ENCODE measurements at regions not wholly inside any gene's neighbourhood (a gene's known extent, or its start where the extent isn't known, plus 50 kb on each side); places are given as distances from the start of the nearest gene placed in this dataset.

GRCh38 chr3:68139897-68140296 lies 485.5 kb upstream of the SUCLG2 start:
- DNase-seq, result no peak

GRCh38 chr3:68136411-68136810 lies 482.0 kb upstream of the SUCLG2 start:
- DNase-seq, result no peak

- DNase-seq, result no peak
These were observed 480.7 kb upstream of the SUCLG2 start for GRCh38 chr3:68135067-68135466.

- no peak for DNase-seq
These were observed 474.7 kb upstream of the SUCLG2 start for GRCh38 chr3:68129065-68129464.

- no peak for DNase-seq
These were observed 468.8 kb upstream of the SUCLG2 start for GRCh38 chr3:68123231-68123630.

GRCh38 chr3:68121287-68121686 lies 466.9 kb upstream of the SUCLG2 start:
- no peak for DNase-seq

- DNase-seq, result no peak
These were observed 462.2 kb upstream of the SUCLG2 start for GRCh38 chr3:68116580-68116979.

GRCh38 chr3:68103811-68104210 lies 449.4 kb upstream of the SUCLG2 start:
- DNase-seq, result no peak

- no peak for DNase-seq
These were observed 436.2 kb upstream of the SUCLG2 start for GRCh38 chr3:68090571-68090970.

- DNase-seq, result no peak
These were observed 435.2 kb upstream of the SUCLG2 start for GRCh38 chr3:68089572-68090011.

GRCh38 chr3:68088636-68089035 lies 434.2 kb upstream of the SUCLG2 start:
- no peak for DNase-seq

GRCh38 chr3:68088216-68088615 lies 433.8 kb upstream of the SUCLG2 start:
- peak; percentile 40 for DNase-seq

- DNase-seq, result no peak
These were observed 417.6 kb upstream of the SUCLG2 start for GRCh38 chr3:68072062-68072461.

GRCh38 chr3:68070186-68070585 lies 415.8 kb upstream of the SUCLG2 start:
- DNase-seq, result no peak

- no peak for DNase-seq
These were observed 412.9 kb upstream of the SUCLG2 start for GRCh38 chr3:68067314-68067713.

GRCh38 chr3:68062926-68063325 lies 408.5 kb upstream of the SUCLG2 start:
- no peak for DNase-seq

- DNase-seq, result no peak
These were observed 406.5 kb upstream of the SUCLG2 start for GRCh38 chr3:68060910-68061309.

- DNase-seq, result no peak
These were observed 405.8 kb upstream of the SUCLG2 start for GRCh38 chr3:68060191-68060590.

- DNase-seq, result no peak
These were observed 405.3 kb upstream of the SUCLG2 start for GRCh38 chr3:68059628-68060152.

GRCh38 chr3:68057637-68058320 lies 403.4 kb upstream of the SUCLG2 start:
- peak; percentile 16 for DNase-seq

- DNase-seq, result no peak
These were observed 402.1 kb upstream of the SUCLG2 start for GRCh38 chr3:68056556-68056955.

GRCh38 chr3:68055215-68055614 lies 400.8 kb upstream of the SUCLG2 start:
- no peak for DNase-seq

GRCh38 chr3:68049776-68050175 lies 395.4 kb upstream of the SUCLG2 start:
- no peak for DNase-seq

- no peak for DNase-seq
These were observed 391.6 kb upstream of the SUCLG2 start for GRCh38 chr3:68045976-68046375.

- DNase-seq, result no peak
These were observed 379.5 kb upstream of the SUCLG2 start for GRCh38 chr3:68033867-68034266.

Measured in activated CD4-positive, alpha-beta T cell treated with anti-CD3 and anti-CD28 coated beads, Interleukin-2, Interleukin-6, amounts not matched to agents 100 ng/mL and 50 ng/mL, durations not matched to agents 16 hours and 8 hours (primary cell).